Cardiac fibroblast (primary cell): ENCODE measurements at regions not wholly inside any gene's neighbourhood (a gene's known extent, or its start where the extent isn't known, plus 50 kb on each side); places are given as distances from the start of the nearest gene placed in this dataset.
"Not testable (repeated sequence)": the region's sequence is repeated elsewhere in the genome, so short reads cannot be mapped to it uniquely, and the experiment has no call there.

Experiments used
- DNase-seq, 2 donors: peaks; one replicate each; pipeline versions ENCODE4 v3.0.0 to v3.0.0-alpha.2; 2010; ENCODE audit warnings: low read depth in 2 of 2
- H3K4me3 ChIP-seq, 2 donors: replicated peaks in 1 of 2; 1 replicate in 1 of 2; 2 replicates in 1 of 2; pipeline ENCODE4 v1.5.1; 2011; ENCODE audit warnings: low read depth in 2 of 2, low read length in 2 of 2, mild to moderate bottlenecking in 2 of 2, moderate library complexity in 1 of 2
- CTCF ChIP-seq: IDR thresholded peaks from one replicate; pipeline ENCODE4 v1.5.1; 2011; ENCODE audit warnings: low read depth, mild to moderate bottlenecking, low read length, inconsistent platforms

- TF ChIP-seq CTCF, result no peak
- DNase-seq, result no peak
- H3K4me3 ChIP-seq, result no peak overlapping the region
Observed at GRCh38 chr5:167425161-167425560, 866.3 kb upstream of the WWC1 start.

GRCh38 chr5:167426501-167426900, 864.9 kb upstream of the WWC1 start:
- no peak for TF ChIP-seq CTCF
- H3K4me3 ChIP-seq, result no peak overlapping the region
- DNase-seq, result no peak

GRCh38 chr5:167427641-167428040, 863.8 kb upstream of the WWC1 start:
- not testable (repeated sequence) for H3K4me3 ChIP-seq, DNase-seq

- no peak for DNase-seq
- no peak overlapping the region for H3K4me3 ChIP-seq
- TF ChIP-seq CTCF, result no peak
Observed at GRCh38 chr5:167440846-167441245, 850.6 kb upstream of the WWC1 start.

GRCh38 chr5:167442922-167443321, 848.5 kb upstream of the WWC1 start:
- no peak for TF ChIP-seq CTCF
- DNase-seq, result no peak
- no peak overlapping the region for H3K4me3 ChIP-seq

GRCh38 chr5:167447466-167448375, 843.7 kb upstream of the WWC1 start:
- TF ChIP-seq CTCF, result no peak
- no peak overlapping the region for H3K4me3 ChIP-seq
- DNase-seq, result no peak

- TF ChIP-seq CTCF, result no peak
- no peak for DNase-seq
Observed at GRCh38 chr5:167448376-167448775, 843.1 kb upstream of the WWC1 start.

More at GRCh38 chr5:167448376-167448775, 843.1 kb upstream of the WWC1 start:
- no peak overlapping the region for H3K4me3 ChIP-seq
